ENCODE measurements at regions not wholly inside any gene's neighbourhood (a gene's known extent, or its start where the extent isn't known, plus 50 kb on each side); places are given as distances from the start of the nearest gene placed in this dataset.

- no peak for TF ChIP-seq POU6F1 (CRISPR knock-in tag; IDR thresholded peaks at IDR 0.05; ENCODE audit: borderline replicate concordance, low read depth)
- TF ChIP-seq CSRNP3 (CRISPR knock-in tag; IDR thresholded peaks at IDR 0.05): no peak
- no peak for TF ChIP-seq OSR1 (CRISPR knock-in tag; IDR thresholded peaks at IDR 0.05)
- TF ChIP-seq BACH2 (CRISPR knock-in tag; IDR thresholded peaks at IDR 0.05; ENCODE audit: borderline replicate concordance): no peak
- no peak for TF ChIP-seq SNAI2 (CRISPR knock-in tag; IDR thresholded peaks at IDR 0.05)
- no peak for TF ChIP-seq CREB5 (CRISPR knock-in tag; IDR thresholded peaks at IDR 0.05; ENCODE audit: low read depth)
These were observed 1137.8 kb downstream of the CDH18 start (continued) for GRCh38 chr5:18850216-18850615.

- ATAC-seq: no peak
- no peak for TF ChIP-seq TSHZ2 (CRISPR knock-in tag; IDR thresholded peaks at IDR 0.05)
- TF ChIP-seq ZC3H10 (CRISPR knock-in tag; IDR thresholded peaks at IDR 0.05): no peak
- TF ChIP-seq ZNF70 (CRISPR knock-in tag; IDR thresholded peaks at IDR 0.05): no peak
- no peak for TF ChIP-seq BACH2 (CRISPR knock-in tag; IDR thresholded peaks at IDR 0.05; ENCODE audit: borderline replicate concordance)
- no peak for TF ChIP-seq ISL1 (CRISPR knock-in tag; IDR thresholded peaks at IDR 0.05)
- no peak for TF ChIP-seq GLIS3 (CRISPR knock-in tag; IDR thresholded peaks at IDR 0.05)
- TF ChIP-seq PATZ1 (CRISPR knock-in tag; IDR thresholded peaks at IDR 0.05; ENCODE audit: borderline replicate concordance): no peak
- no peak for TF ChIP-seq ARNTL (CRISPR knock-in tag; IDR thresholded peaks at IDR 0.05; ENCODE audit: borderline replicate concordance, low read depth)
- TF ChIP-seq ZNF8 (CRISPR knock-in tag; IDR thresholded peaks at IDR 0.05): no peak
These were observed 1115.0 kb downstream of the CDH18 start for GRCh38 chr5:18872978-18873377.

GRCh38 chr5:18876565-18876964 is 1111.4 kb downstream of the CDH18 start:
- ATAC-seq: no peak
- TF ChIP-seq CSDC2 (CRISPR knock-in tag; IDR thresholded peaks at IDR 0.05): no peak
- TF ChIP-seq ESRRG (CRISPR knock-in tag; IDR thresholded peaks at IDR 0.05): no peak
- TF ChIP-seq ZNF565 (CRISPR knock-in tag; conservative IDR thresholded peaks at IDR 0.05; ENCODE audit: low read depth): no peak
- no peak for TF ChIP-seq ARNTL (CRISPR knock-in tag; IDR thresholded peaks at IDR 0.05; ENCODE audit: borderline replicate concordance, low read depth)
- no peak for TF ChIP-seq TOX (CRISPR knock-in tag; IDR thresholded peaks at IDR 0.05; ENCODE audit: borderline replicate concordance)
- TF ChIP-seq ZC3H10 (CRISPR knock-in tag; IDR thresholded peaks at IDR 0.05): no peak
- TF ChIP-seq PPARA (CRISPR knock-in tag; IDR thresholded peaks at IDR 0.05; ENCODE audit: borderline replicate concordance): no peak
- TF ChIP-seq ZFP30 (CRISPR knock-in tag; IDR thresholded peaks at IDR 0.05): no peak
- no peak for TF ChIP-seq SNAI2 (CRISPR knock-in tag; IDR thresholded peaks at IDR 0.05)
- no peak for TF ChIP-seq OSR1 (CRISPR knock-in tag; IDR thresholded peaks at IDR 0.05)
- no peak for TF ChIP-seq BACH2 (CRISPR knock-in tag; IDR thresholded peaks at IDR 0.05; ENCODE audit: borderline replicate concordance)
- TF ChIP-seq RARB (CRISPR knock-in tag; IDR thresholded peaks at IDR 0.05): no peak
- TF ChIP-seq TCF4 (CRISPR knock-in tag; IDR thresholded peaks at IDR 0.05; ENCODE audit: borderline replicate concordance): no peak
- TF ChIP-seq CSRNP3 (CRISPR knock-in tag; IDR thresholded peaks at IDR 0.05): no peak
- no peak for TF ChIP-seq ZNF8 (CRISPR knock-in tag; IDR thresholded peaks at IDR 0.05)
- TF ChIP-seq POU6F1 (CRISPR knock-in tag; IDR thresholded peaks at IDR 0.05; ENCODE audit: borderline replicate concordance, low read depth): no peak
- TF ChIP-seq ZNF70 (CRISPR knock-in tag; IDR thresholded peaks at IDR 0.05): no peak
- no peak for TF ChIP-seq ISL1 (CRISPR knock-in tag; IDR thresholded peaks at IDR 0.05)
